ENCODE measurements at regions not wholly inside any gene's neighbourhood (a gene's known extent, or its start where the extent isn't known, plus 50 kb on each side); places are given as distances from the start of the nearest gene placed in this dataset.

DNA sequence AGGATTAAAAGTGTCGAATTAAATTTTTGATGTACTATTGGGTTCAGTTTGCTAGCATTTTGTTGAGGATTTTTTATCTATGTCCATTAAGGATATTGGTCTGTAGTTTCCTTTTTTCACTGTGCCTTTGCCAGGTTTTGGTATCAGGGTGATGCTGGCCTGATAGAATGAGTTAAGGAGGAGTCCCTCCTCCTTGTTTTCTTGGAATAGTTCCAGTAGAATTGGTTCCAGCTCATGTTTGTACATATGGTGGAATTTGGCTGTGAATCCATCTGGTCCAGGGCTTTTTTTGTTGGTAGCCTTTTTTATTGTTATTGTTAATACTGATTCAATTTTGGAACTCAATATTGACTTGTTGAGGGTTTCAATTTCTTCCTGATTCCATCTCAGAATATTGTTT, 141.8 kb downstream of the SIM1 start:
- Histone ChIP-seq H3K36me3 (ENCODE audit: control insufficient read depth, insufficient read depth, low read length) (no peaks in the 10 kb centered on the region), H3K9me3 (ENCODE audit: control insufficient read depth, insufficient read depth, low read depth, low read length) (no peaks in the 10 kb centered on the region), H3K4me3 (ENCODE audit: low read depth, low read length) (no peak overlapping the region)

GRCh38 chr6:100320686-100321085, 144.0 kb downstream of the SIM1 start:
- Histone ChIP-seq H3K36me3 (ENCODE audit: control insufficient read depth, insufficient read depth, low read length) (no peaks in the 10 kb centered on the region), H3K27ac (ENCODE audit: low read depth, low read length) (no peak overlapping the region), H3K4me3 (ENCODE audit: low read depth, low read length) (no peak overlapping the region), H3K4me1 (ENCODE audit: control insufficient read depth, insufficient read depth, low read length) (no peaks in the 10 kb centered on the region), H3K27me3 (ENCODE audit: control insufficient read depth, insufficient read depth, low read length) (no peaks in the 10 kb centered on the region), H3K9me3 (ENCODE audit: control insufficient read depth, insufficient read depth, low read depth, low read length) (no peaks in the 10 kb centered on the region), H3K9ac (ENCODE audit: low read length) (no peak overlapping the region)

More for the DNA sequence above, 141.8 kb downstream of the SIM1 start:
- Histone ChIP-seq H3K27me3 (ENCODE audit: control insufficient read depth, insufficient read depth, low read length) (no peaks in the 10 kb centered on the region), H3K27ac (ENCODE audit: low read depth, low read length) (no peak overlapping the region), H3K9ac (ENCODE audit: low read length) (no peak overlapping the region), H3K4me1 (ENCODE audit: control insufficient read depth, insufficient read depth, low read length) (no peaks in the 10 kb centered on the region)

DNA sequence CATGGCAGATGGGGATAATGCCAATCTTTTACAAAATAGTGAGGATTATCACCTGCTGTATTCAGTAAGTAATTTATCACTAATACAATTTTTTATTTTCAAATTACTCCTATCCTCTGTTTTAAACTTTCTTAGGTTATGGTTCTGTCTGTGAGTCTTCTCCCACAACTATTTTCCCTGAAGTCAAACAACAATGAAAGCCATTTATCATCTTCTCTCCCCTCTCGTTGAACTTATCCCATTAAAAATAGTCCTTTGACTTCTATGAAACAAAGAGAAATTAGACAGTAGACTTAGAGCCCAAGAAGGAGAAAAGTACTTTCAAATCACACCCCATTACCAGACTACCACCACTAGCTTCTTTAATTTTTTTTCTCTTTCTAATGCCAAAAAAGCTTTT, 147.7 kb downstream of the SIM1 start:
- Histone ChIP-seq H3K4me1 (ENCODE audit: control insufficient read depth, insufficient read depth, low read length) (no peaks in the 10 kb centered on the region), H3K36me3 (ENCODE audit: control insufficient read depth, insufficient read depth, low read length) (no peaks in the 10 kb centered on the region), H3K27ac (ENCODE audit: low read depth, low read length) (no peak overlapping the region), H3K9ac (ENCODE audit: low read length) (no peak overlapping the region), H3K4me3 (ENCODE audit: low read depth, low read length) (no peak overlapping the region), H3K9me3 (ENCODE audit: control insufficient read depth, insufficient read depth, low read depth, low read length) (no peaks in the 10 kb centered on the region), H3K27me3 (ENCODE audit: control insufficient read depth, insufficient read depth, low read length) (no peaks in the 10 kb centered on the region)

GRCh38 chr6:100314186-100314585, 150.5 kb downstream of the SIM1 start:
- no peak overlapping the region for H3K9ac ChIP-seq (ENCODE audit: low read length)
- no peaks in the 10 kb centered on the region for H3K4me1 ChIP-seq (ENCODE audit: control insufficient read depth, insufficient read depth, low read length)
- no peak overlapping the region for H3K4me3 ChIP-seq (ENCODE audit: low read depth, low read length)
- H3K36me3 ChIP-seq (ENCODE audit: control insufficient read depth, insufficient read depth, low read length) = no peaks in the 10 kb centered on the region
- no peaks in the 10 kb centered on the region for H3K9me3 ChIP-seq (ENCODE audit: control insufficient read depth, insufficient read depth, low read depth, low read length)
- no peaks in the 10 kb centered on the region for H3K27me3 ChIP-seq (ENCODE audit: control insufficient read depth, insufficient read depth, low read length)
- H3K27ac ChIP-seq (ENCODE audit: low read depth, low read length) = no peak overlapping the region

DNA sequence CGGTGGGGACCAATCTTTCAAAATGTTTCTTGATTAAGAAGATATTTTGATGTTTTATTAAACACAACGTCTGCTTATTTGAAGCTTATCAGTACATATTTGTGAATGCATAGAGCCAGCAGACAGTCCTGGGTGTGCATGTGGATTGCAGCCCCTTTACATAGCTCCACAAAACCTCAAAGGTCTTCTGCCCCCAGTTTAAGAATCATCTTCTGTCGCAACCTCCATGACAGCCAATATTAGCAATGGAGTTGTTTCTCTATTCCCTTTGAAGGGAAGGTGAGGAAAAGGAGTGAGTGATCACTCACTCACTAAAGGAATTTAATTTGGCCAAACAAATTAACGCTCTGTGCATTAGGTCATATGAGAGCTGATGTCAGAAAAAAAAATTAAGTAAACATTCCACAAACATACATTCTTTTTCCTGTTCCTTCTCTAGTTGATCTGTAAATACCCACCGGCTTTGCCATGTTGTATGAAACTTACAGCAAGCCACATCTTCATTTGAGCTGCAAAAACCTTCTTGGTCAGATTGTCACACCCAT, 152.9 kb downstream of the SIM1 start:
- no peaks in the 10 kb centered on the region for H3K9me3 ChIP-seq (ENCODE audit: control insufficient read depth, insufficient read depth, low read depth, low read length)
- H3K4me1 ChIP-seq (ENCODE audit: control insufficient read depth, insufficient read depth, low read length) = peaks cover 12% of the 10 kb centered on the region
- no peaks in the 10 kb centered on the region for H3K27me3 ChIP-seq (ENCODE audit: control insufficient read depth, insufficient read depth, low read length)
- H3K36me3 ChIP-seq (ENCODE audit: control insufficient read depth, insufficient read depth, low read length) = no peaks in the 10 kb centered on the region
- H3K4me3 ChIP-seq (ENCODE audit: low read depth, low read length) = no peak overlapping the region
- H3K27ac ChIP-seq (ENCODE audit: low read depth, low read length) = no peak overlapping the region
- H3K9ac ChIP-seq (ENCODE audit: low read length) = no peak overlapping the region

- Histone ChIP-seq H3K27me3 (ENCODE audit: control insufficient read depth, insufficient read depth, low read length) (no peaks in the 10 kb centered on the region), H3K4me3 (ENCODE audit: low read depth, low read length) (no peak overlapping the region), H3K36me3 (ENCODE audit: control insufficient read depth, insufficient read depth, low read length) (no peaks in the 10 kb centered on the region), H3K9me3 (ENCODE audit: control insufficient read depth, insufficient read depth, low read depth, low read length) (no peaks in the 10 kb centered on the region), H3K4me1 (ENCODE audit: control insufficient read depth, insufficient read depth, low read length) (peaks cover 23% of the 10 kb centered on the region), H3K27ac (ENCODE audit: low read depth, low read length) (no peak overlapping the region), H3K9ac (ENCODE audit: low read length) (no peak overlapping the region)
Observed at GRCh38 chr6:100309174-100309573, 155.5 kb downstream of the SIM1 start.

DNA sequence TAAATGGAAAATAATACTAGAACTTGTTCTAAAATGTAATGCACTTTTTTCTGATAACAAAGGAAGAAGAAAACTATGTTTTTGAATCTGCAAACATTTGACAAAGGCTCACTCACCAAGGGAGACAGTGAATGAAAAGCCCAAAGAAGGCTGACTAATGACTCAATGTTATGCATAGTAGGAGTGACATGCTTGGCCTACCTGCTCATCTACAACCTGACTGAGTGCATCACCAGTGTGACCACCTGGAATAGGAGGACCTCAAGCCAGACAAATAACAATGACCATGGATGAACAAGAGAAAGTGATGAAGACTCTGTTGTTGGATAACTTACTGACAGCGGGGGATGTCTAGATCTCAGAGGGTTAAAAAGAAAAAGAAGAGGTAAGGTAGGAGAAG, 157.2 kb downstream of the SIM1 start:
- no peaks in the 10 kb centered on the region for H3K27me3 ChIP-seq (ENCODE audit: control insufficient read depth, insufficient read depth, low read length)
- H3K27ac ChIP-seq (ENCODE audit: low read depth, low read length) = no peak overlapping the region
- H3K9ac ChIP-seq (ENCODE audit: low read length) = no peak overlapping the region
- no peaks in the 10 kb centered on the region for H3K9me3 ChIP-seq (ENCODE audit: control insufficient read depth, insufficient read depth, low read depth, low read length)
- peaks cover 29% of the 10 kb centered on the region for H3K4me1 ChIP-seq (ENCODE audit: control insufficient read depth, insufficient read depth, low read length)
- H3K4me3 ChIP-seq (ENCODE audit: low read depth, low read length) = no peak overlapping the region
- no peaks in the 10 kb centered on the region for H3K36me3 ChIP-seq (ENCODE audit: control insufficient read depth, insufficient read depth, low read length)

DNA sequence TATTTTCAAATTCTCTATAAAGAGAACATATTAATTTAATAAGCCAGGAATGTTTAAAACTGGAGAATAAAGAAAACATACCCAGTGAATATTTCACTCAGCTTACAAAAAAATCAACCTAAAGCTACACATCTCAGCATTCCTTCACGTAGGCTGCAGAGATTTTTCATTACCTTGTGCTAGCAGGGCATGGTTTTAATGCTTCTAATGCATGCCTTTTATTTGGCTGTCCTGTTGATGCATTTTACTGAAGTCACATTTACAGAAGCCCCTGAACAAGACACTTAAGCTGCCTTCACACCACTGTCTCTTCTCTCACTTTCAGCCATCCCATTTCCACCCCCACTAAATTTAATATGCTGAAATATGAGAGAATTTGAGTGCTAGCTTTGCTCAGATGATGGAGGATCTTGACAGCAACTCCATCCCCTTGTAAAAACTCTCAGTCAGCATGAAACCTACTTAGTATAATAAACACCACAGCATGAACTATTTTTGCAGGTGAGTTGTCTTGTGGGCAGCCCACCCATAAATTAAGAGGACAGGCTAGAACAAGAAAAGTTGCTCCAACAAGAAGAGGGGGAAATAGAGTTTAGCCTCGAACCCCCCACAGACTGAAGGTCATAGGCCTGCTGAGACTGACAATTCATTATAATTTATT, 159.4 kb downstream of the SIM1 start:
- no peak overlapping the region for H3K9ac ChIP-seq (ENCODE audit: low read length)
- no peak overlapping the region for H3K4me3 ChIP-seq (ENCODE audit: low read depth, low read length)
- H3K4me1 ChIP-seq (ENCODE audit: control insufficient read depth, insufficient read depth, low read length) = peaks cover 33% of the 10 kb centered on the region
- H3K36me3 ChIP-seq (ENCODE audit: control insufficient read depth, insufficient read depth, low read length) = no peaks in the 10 kb centered on the region
- H3K9me3 ChIP-seq (ENCODE audit: control insufficient read depth, insufficient read depth, low read depth, low read length) = no peaks in the 10 kb centered on the region
- H3K27ac ChIP-seq (ENCODE audit: low read depth, low read length) = no peak overlapping the region
- H3K27me3 ChIP-seq (ENCODE audit: control insufficient read depth, insufficient read depth, low read length) = no peaks in the 10 kb centered on the region

DNA sequence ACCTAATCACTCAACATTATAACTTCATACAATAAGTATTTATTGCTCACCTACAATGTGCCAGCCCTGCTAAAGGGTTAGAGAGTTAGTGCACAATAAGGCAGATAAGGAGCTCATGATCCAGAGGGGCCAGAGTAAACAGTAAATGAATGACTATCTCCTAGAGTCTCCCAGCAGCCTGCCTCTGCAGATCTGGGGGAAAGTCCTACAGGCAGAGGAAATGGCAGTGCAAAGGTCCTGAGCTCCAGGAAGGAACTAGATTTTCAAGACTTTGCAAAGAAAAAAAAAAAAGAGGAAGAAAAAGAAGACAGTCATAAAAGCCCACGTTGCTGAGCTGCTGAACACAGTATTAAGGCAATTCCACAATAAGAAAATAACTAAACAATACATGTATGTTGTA, 160.1 kb downstream of the SIM1 start:
- H3K9me3 ChIP-seq (ENCODE audit: control insufficient read depth, insufficient read depth, low read depth, low read length) = no peaks in the 10 kb centered on the region
- H3K27ac ChIP-seq (ENCODE audit: low read depth, low read length) = no peak overlapping the region
- no peaks in the 10 kb centered on the region for H3K27me3 ChIP-seq (ENCODE audit: control insufficient read depth, insufficient read depth, low read length)
- H3K36me3 ChIP-seq (ENCODE audit: control insufficient read depth, insufficient read depth, low read length) = no peaks in the 10 kb centered on the region
- no peak overlapping the region for H3K4me3 ChIP-seq (ENCODE audit: low read depth, low read length)
- peaks cover 33% of the 10 kb centered on the region for H3K4me1 ChIP-seq (ENCODE audit: control insufficient read depth, insufficient read depth, low read length)
- no peak overlapping the region for H3K9ac ChIP-seq (ENCODE audit: low read length)

DNA sequence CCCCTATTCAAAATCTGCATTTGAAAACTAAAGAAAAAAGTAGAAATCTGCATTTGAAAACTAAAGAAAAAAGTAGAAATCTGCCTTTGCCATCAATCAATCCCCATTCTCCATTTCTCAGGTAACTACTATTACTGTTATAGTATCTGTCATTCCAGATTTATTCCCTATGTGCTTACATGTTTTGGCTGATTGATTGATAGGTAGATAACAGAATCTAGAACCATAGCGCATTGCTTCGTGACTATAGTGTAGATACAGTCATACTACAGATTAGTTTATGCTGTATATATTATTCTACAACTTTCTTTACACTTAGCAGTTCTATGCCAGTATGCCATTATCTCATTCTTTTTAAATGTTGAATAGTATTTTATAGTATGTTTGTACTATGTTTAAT, 163.0 kb downstream of the SIM1 start:
- Histone ChIP-seq H3K27me3 (ENCODE audit: control insufficient read depth, insufficient read depth, low read length) (no peaks in the 10 kb centered on the region), H3K36me3 (ENCODE audit: control insufficient read depth, insufficient read depth, low read length) (no peaks in the 10 kb centered on the region), H3K4me1 (ENCODE audit: control insufficient read depth, insufficient read depth, low read length) (peaks cover 21% of the 10 kb centered on the region; the same call in 1 of the 2 replicates), H3K9ac (ENCODE audit: low read length) (no peak overlapping the region), H3K9me3 (ENCODE audit: control insufficient read depth, insufficient read depth, low read depth, low read length) (no peaks in the 10 kb centered on the region), H3K27ac (ENCODE audit: low read depth, low read length) (no peak overlapping the region), H3K4me3 (ENCODE audit: low read depth, low read length) (no peak overlapping the region)

GRCh38 chr6:100300221-100300736, 164.4 kb downstream of the SIM1 start:
- Histone ChIP-seq H3K4me3 (ENCODE audit: low read depth, low read length) (no peak overlapping the region), H3K9ac (ENCODE audit: low read length) (no peak overlapping the region), H3K27ac (ENCODE audit: low read depth, low read length) (no peak overlapping the region), H3K27me3 (ENCODE audit: control insufficient read depth, insufficient read depth, low read length) (no peaks in the 10 kb centered on the region), H3K4me1 (ENCODE audit: control insufficient read depth, insufficient read depth, low read length) (peaks cover 15% of the 10 kb centered on the region; the same call in 1 of the 2 replicates), H3K36me3 (ENCODE audit: control insufficient read depth, insufficient read depth, low read length) (no peaks in the 10 kb centered on the region), H3K9me3 (ENCODE audit: control insufficient read depth, insufficient read depth, low read depth, low read length) (no peaks in the 10 kb centered on the region)
